CD14-positive monocyte (primary cell): ENCODE measurements at regions not wholly inside any gene's neighbourhood (a gene's known extent, or its start where the extent isn't known, plus 50 kb on each side); places are given as distances from the start of the nearest gene placed in this dataset.

Source experiments
- DNase-seq, 3 donors: peaks; one replicate each; pipeline ENCODE4 v3.0.0-alpha.2; 2011 to 2022
- H2AFZ ChIP-seq: 2 replicates; pipeline ENCODE4 v1.6.0; 2012; ENCODE audit warnings: mild to moderate bottlenecking, low read depth, low read length, inconsistent platforms; ENCODE audit not compliant: insufficient read depth, poor library complexity, severe bottlenecking
- H3K27ac ChIP-seq, 2 donors: 1 replicate in 1 of 2; 2 replicates in 1 of 2; pipeline ENCODE4 v1.5.1; 2012 to 2013; ENCODE audit warnings: low read length in 2 of 2, control low read depth in 1 of 2, inconsistent platforms in 1 of 2, low read depth in 1 of 2, mild to moderate bottlenecking in 1 of 2
- H3K27me3 ChIP-seq, 2 donors: one replicate each; pipeline versions ENCODE4 v1.6.0 to v1.6.1; 2011 to 2013; ENCODE audit warnings: low read length in 2 of 2; ENCODE audit not compliant: control insufficient read depth in 2 of 2, insufficient read depth in 2 of 2
- H3K36me3 ChIP-seq, 2 donors: replicated peaks in 1 of 2; 1 replicate in 1 of 2; 2 replicates in 1 of 2; pipeline versions ENCODE4 v1.5.1 to v1.6.1; 2012 to 2013; ENCODE audit warnings: low read length in 2 of 2, control low read depth in 1 of 2, inconsistent platforms in 1 of 2, mild to moderate bottlenecking in 1 of 2; ENCODE audit not compliant: insufficient read depth in 2 of 2, control insufficient read depth in 1 of 2
- H3K4me1 ChIP-seq, 2 donors: 1 replicate in 1 of 2; 2 replicates in 1 of 2; pipeline versions ENCODE4 v1.5.1 to v1.6.1; 2012 to 2013; ENCODE audit warnings: low read length in 2 of 2, control low read depth in 1 of 2, inconsistent platforms in 1 of 2, mild to moderate bottlenecking in 1 of 2, moderate library complexity in 1 of 2; ENCODE audit not compliant: insufficient read depth in 2 of 2, control insufficient read depth in 1 of 2
- H3K4me2 ChIP-seq: replicated peaks from 2 replicates; pipeline ENCODE3; 2012; ENCODE audit warnings: low read length, moderate library complexity, mild to moderate bottlenecking; ENCODE audit not compliant: poor library complexity, severe bottlenecking; ENCODE audit errors: extremely low read depth
- H3K4me3 ChIP-seq, 3 experiments: fragments of 200-600 bp in 1 of 3; sonication (generic) in 1 of 3; replicated peaks in 1 of 3; 1 replicate in 2 of 3; 2 replicates in 1 of 3; pipeline ENCODE4 v1.5.1; 2011 to 2013; ENCODE audit warnings: low read length in 3 of 3, mild to moderate bottlenecking in 3 of 3, control low read depth in 2 of 3, low read depth in 2 of 3, inconsistent platforms in 1 of 3, moderate library complexity in 1 of 3
- H3K79me2 ChIP-seq: 2 replicates; pipeline ENCODE4 v1.6.0; 2012; ENCODE audit warnings: mild to moderate bottlenecking, control low read depth, inconsistent platforms, low read length, moderate library complexity; ENCODE audit not compliant: insufficient read depth
- H3K9ac ChIP-seq: 2 replicates; pipeline ENCODE4 v1.6.0; 2017; ENCODE audit warnings: low read length, mild to moderate bottlenecking; ENCODE audit not compliant: insufficient read depth, poor library complexity, severe bottlenecking
- H3K9me3 ChIP-seq, 2 donors: replicated peaks in 1 of 2; 1 replicate in 1 of 2; 2 replicates in 1 of 2; pipeline versions ENCODE4 v1.5.1 to v1.6.1; 2012 to 2013; ENCODE audit warnings: low read length in 2 of 2, control low read depth in 1 of 2; ENCODE audit not compliant: control insufficient read depth in 1 of 2, insufficient read depth in 1 of 2
- H4K20me1 ChIP-seq: 2 replicates; pipeline ENCODE4 v1.6.0; 2012; ENCODE audit warnings: mild to moderate bottlenecking, low read length, control low read depth, moderate library complexity; ENCODE audit not compliant: insufficient read depth
- H3K27ac Mint-ChIP-seq, 7 donors: one replicate each; pipeline ENCODE4 v1.8.0; 2020; ENCODE audit warnings: mild to moderate bottlenecking in 7 of 7, mixed read lengths in 7 of 7, moderate library complexity in 6 of 7, inconsistent platforms in 2 of 7
- H3K27me3 Mint-ChIP-seq, 3 donors: one replicate each; pipeline ENCODE4 v1.8.0; 2021 to 2022; ENCODE audit warnings: low read depth in 3 of 3, mild to moderate bottlenecking in 3 of 3, mixed read lengths in 3 of 3, moderate library complexity in 3 of 3, inconsistent platforms in 1 of 3
- H3K36me3 Mint-ChIP-seq, 2 donors: one replicate each; pipeline ENCODE4 v1.8.0; 2020; ENCODE audit warnings: mixed read lengths in 2 of 2, inconsistent platforms in 1 of 2, mild to moderate bottlenecking in 1 of 2
- H3K4me1 Mint-ChIP-seq: one replicate; pipeline ENCODE4 v1.8.0; 2020; ENCODE audit warnings: mild to moderate bottlenecking, mixed read lengths
- H3K4me3 Mint-ChIP-seq, 2 donors: one replicate each; pipeline ENCODE4 v1.8.0; 2020; ENCODE audit warnings: mild to moderate bottlenecking in 2 of 2, mixed read lengths in 2 of 2, moderate library complexity in 1 of 2
- H3K9me3 Mint-ChIP-seq, 7 donors: one replicate each; pipeline ENCODE4 v1.8.0; 2020 to 2022; ENCODE audit warnings: mixed read lengths in 7 of 7, mild to moderate bottlenecking in 6 of 7, moderate library complexity in 6 of 7, inconsistent platforms in 2 of 7
- WGBS: methylation state at CpG from one replicate; pipeline ENCODE4 v1.1.5; 2013; ENCODE audit warnings: missing lambda C conversion rate; ENCODE audit not compliant: insufficient coverage; 5-methylcytosine and 5-hydroxymethylcytosine counted together
- intact Hi-C, 2 donors: fragments of 100-400 bp; cut with micrococcal nuclease; formaldehyde crosslinking; loops; one replicate each; pipeline versions ENCODE4 v1.15.0 to v1.15.1; 2023
- TF ChIP-seq, protein P1 (sequence below): fragments of 200-600 bp; IDR thresholded peaks from one replicate; pipeline ENCODE4 v1.8.0; 2022; ENCODE audit warnings: antibody characterized with exemption, mild to moderate bottlenecking

DNA sequence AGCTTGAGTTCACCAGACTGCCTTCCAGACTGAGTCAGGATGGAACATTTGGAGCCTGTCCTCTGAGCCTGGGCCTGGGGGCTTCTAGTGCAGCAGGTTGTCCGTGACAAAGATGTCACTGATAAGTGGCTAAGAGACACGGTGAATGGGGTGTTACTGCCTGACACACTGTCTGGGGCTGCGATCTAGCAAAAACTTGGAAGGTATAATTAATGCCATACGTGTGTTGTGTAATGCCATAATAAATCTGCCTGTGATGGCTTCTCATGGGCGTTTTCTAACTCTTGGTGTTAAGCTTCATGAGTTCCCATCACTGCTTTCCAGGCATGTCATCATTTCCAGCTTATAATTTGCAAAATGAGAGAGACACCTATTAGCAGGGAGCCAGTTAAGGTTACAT lies 215.4 kb downstream of the UTP18 start:
- Histone ChIP-seq H3K27me3 (no peaks in the 10 kb centered on the region), H3K27ac (no peak overlapping the region), H3K9ac (no peak overlapping the region), H4K20me1 (no peaks in the 10 kb centered on the region), H3K79me2 (no peaks in the 10 kb centered on the region), H3K36me3 (no peaks in the 10 kb centered on the region), H3K4me1 (no peaks in the 10 kb centered on the region), H3K4me2 (no peak overlapping the region), H2AFZ (no peak overlapping the region), H3K4me3 (no peak overlapping the region), H3K9me3 (no peaks in the 10 kb centered on the region)
- TF ChIP-seq, protein P1, sequence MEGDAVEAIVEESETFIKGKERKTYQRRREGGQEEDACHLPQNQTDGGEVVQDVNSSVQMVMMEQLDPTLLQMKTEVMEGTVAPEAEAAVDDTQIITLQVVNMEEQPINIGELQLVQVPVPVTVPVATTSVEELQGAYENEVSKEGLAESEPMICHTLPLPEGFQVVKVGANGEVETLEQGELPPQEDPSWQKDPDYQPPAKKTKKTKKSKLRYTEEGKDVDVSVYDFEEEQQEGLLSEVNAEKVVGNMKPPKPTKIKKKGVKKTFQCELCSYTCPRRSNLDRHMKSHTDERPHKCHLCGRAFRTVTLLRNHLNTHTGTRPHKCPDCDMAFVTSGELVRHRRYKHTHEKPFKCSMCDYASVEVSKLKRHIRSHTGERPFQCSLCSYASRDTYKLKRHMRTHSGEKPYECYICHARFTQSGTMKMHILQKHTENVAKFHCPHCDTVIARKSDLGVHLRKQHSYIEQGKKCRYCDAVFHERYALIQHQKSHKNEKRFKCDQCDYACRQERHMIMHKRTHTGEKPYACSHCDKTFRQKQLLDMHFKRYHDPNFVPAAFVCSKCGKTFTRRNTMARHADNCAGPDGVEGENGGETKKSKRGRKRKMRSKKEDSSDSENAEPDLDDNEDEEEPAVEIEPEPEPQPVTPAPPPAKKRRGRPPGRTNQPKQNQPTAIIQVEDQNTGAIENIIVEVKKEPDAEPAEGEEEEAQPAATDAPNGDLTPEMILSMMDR, result no peak
- Mint-ChIP-seq H3K27me3 (peaks cover 9 to 23% (median 12%) of the 10 kb centered on the region in 3 donors), H3K4me1 (no peaks in the 10 kb centered on the region), H3K4me3 (no peak overlapping the region), H3K36me3 (no peaks in the 10 kb centered on the region), H3K27ac (no peak overlapping the region), H3K9me3 (peaks cover 0 to 6% (median 3%) of the 10 kb centered on the region in 7 donors)
- 79% methylated on average over 2 of the region's 5 CpGs for WGBS
- intact Hi-C loops, result loop anchor here in 1 of 2 donors (10.0 kb wide), 1 partner anchor 61 kb away; no protein-coding TSS in a partner anchor
- DNase-seq, result no peak

- no peaks in the 10 kb centered on the region for H3K4me1 ChIP-seq
- peaks cover 4 to 18% (median 10%) of the 10 kb centered on the region in 7 donors for H3K9me3 Mint-ChIP-seq
- H3K9ac ChIP-seq, result no peak overlapping the region
- no peaks in the 10 kb centered on the region for H3K36me3 ChIP-seq
- H3K4me2 ChIP-seq, result no peak overlapping the region
- no peak overlapping the region for H3K4me3 Mint-ChIP-seq
- no peak overlapping the region for H2AFZ ChIP-seq
- no peaks in the 10 kb centered on the region for H3K36me3 Mint-ChIP-seq
- no peak overlapping the region for H3K4me3 ChIP-seq
- intact Hi-C loops, result loop anchor here in 1 of 2 donors (10.0 kb wide), 1 partner anchor 65 kb away; no protein-coding TSS in a partner anchor
- TF ChIP-seq, protein P1, result no peak
- peaks cover 7% of the 10 kb centered on the region in 2 donors for H3K9me3 ChIP-seq
- H3K27ac Mint-ChIP-seq, result no peak overlapping the region
- peaks cover 5 to 9% (median 6%) of the 10 kb centered on the region in 3 donors for H3K27me3 Mint-ChIP-seq
- no peaks in the 10 kb centered on the region for H3K4me1 Mint-ChIP-seq
- H3K79me2 ChIP-seq, result no peaks in the 10 kb centered on the region
- no peak for DNase-seq
- H3K27ac ChIP-seq, result no peak overlapping the region
- WGBS, result 59% methylated on average over 2 of the region's 4 CpGs
- no peaks in the 10 kb centered on the region for H3K27me3 ChIP-seq
- no peaks in the 10 kb centered on the region for H4K20me1 ChIP-seq
Observed at GRCh38 chr17:51479303-51479702, 219.0 kb downstream of the UTP18 start.
